Activated T-helper 1 cell treated with anti-CD3 and anti-CD28 coated beads, Interleukin-12 subunit alpha, Interleukin-12 subunit beta, Interleukin-2, Interleukin-4 antibody, amounts not matched to agents 30 ng/mL and 10 ng/mL and 1 ng/mL, durations not matched to agents 14 hours and 24 hours and 36 hours (primary cell): ENCODE measurements at regions not wholly inside any gene's neighbourhood (a gene's known extent, or its start where the extent isn't known, plus 50 kb on each side); places are given as distances from the start of the nearest gene placed in this dataset.
A peak's percentile ranks its signal among the peaks of the same experiment; 100 is the strongest.
"Not testable (repeated sequence)": the region's sequence is repeated elsewhere in the genome, so short reads cannot be mapped to it uniquely, and the experiment has no call there.

Source experiments
- DNase-seq: peaks from one replicate; pipeline ENCODE4 v3.0.0; 2021; ENCODE audit warnings: low spot score
- H3K27ac Mint-ChIP-seq: one replicate; pipeline ENCODE4 v1.8.0; 2021; ENCODE audit warnings: mild to moderate bottlenecking, mixed read lengths
- H3K27me3 Mint-ChIP-seq: one replicate; pipeline ENCODE4 v1.8.0; 2022; ENCODE audit warnings: mild to moderate bottlenecking, moderate library complexity, mixed read lengths; ENCODE audit not compliant: insufficient read depth
- H3K36me3 Mint-ChIP-seq: one replicate; pipeline ENCODE4 v1.8.0; 2021; ENCODE audit warnings: low read depth, mixed read lengths
- H3K4me1 Mint-ChIP-seq: one replicate; pipeline ENCODE4 v1.8.0; 2021; ENCODE audit warnings: low read depth, mixed read lengths
- H3K4me3 Mint-ChIP-seq: one replicate; pipeline ENCODE4 v1.8.0; 2021; ENCODE audit warnings: mild to moderate bottlenecking, moderate library complexity, mixed read lengths
- H3K9me3 Mint-ChIP-seq: one replicate; pipeline ENCODE4 v1.8.0; 2021; ENCODE audit warnings: mixed read lengths
- intact Hi-C: fragments of 100-400 bp; cut with micrococcal nuclease; formaldehyde crosslinking; loops from one replicate; pipeline ENCODE4 v1.15.1; 2024

DNA sequence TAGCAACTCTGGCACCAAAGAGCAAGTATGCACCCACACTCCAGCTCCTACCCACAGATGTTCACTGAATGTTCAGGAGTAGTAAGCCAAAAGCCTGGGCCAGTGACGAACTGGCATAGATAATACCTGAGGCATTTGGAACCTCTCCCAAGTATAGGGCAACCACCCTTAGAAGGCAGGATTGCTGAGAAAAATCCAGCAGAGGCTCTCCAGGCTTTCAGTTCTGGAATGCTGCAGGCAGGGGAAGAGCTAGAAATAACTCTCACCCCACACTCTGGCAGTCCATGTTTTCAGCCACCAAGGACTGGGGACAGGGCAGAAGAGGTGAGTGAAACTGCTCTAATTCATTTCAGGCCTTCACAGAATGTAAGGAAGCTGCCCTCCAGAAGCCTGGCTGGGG, 90.3 kb downstream of the SYT15B start:
- intact Hi-C loops, H3K9me3 Mint-ChIP-seq, H3K4me1 Mint-ChIP-seq, H3K36me3 Mint-ChIP-seq, H3K4me3 Mint-ChIP-seq, H3K27me3 Mint-ChIP-seq, DNase-seq, H3K27ac Mint-ChIP-seq: not testable (repeated sequence)

DNA sequence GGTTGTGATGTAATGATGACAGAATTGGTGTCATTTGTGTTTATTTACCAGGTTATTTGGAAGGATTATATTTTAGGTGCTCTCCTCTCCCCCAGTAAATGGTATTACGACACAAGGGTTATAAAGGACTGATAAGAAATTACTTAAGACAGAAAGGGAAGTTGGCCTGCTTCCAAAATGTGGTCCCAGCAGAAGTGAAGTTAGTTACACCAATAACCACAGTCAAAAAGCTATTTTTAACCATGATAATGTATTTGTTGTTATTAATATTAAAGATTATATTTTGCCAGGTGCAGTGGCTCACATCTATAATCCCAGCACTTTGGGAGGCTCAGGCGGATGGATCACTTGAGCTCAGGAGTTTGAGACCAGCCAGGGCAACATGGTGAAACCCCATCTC, 92.5 kb downstream of the SYT15B start:
- H3K4me1 Mint-ChIP-seq, H3K4me3 Mint-ChIP-seq, H3K9me3 Mint-ChIP-seq, DNase-seq, H3K27me3 Mint-ChIP-seq, H3K36me3 Mint-ChIP-seq, intact Hi-C loops, H3K27ac Mint-ChIP-seq: not testable (repeated sequence)

DNA sequence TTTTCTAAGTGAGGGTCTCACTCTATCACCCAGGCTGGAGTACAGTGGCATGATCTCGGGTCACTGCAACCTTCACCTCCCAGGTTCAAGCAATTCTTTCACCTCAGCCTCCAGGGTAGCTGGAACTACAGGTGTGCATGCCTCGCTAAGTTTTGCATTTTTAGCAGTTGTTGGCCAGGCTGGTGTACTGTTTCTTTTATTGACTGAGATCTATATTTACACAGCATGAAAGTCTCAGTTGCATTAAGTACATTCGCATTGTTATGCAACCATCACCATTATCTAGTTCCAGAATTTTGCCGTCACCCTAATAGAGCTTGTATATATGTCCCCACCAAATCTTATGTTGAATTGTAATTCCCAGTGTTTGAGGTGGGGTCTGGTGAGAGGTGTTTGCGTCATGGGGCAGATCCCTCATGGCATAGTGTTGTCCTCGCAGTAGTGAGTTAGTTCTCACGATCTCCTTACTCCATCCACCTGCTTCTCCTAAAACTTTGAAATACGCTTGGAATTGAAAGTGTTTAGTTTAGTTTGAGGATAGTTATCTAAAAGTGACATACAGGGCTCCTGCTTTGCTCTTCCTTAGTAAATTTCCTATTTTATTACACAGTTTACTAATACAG, 101.3 kb downstream of the SYT15B start:
- H3K4me3 Mint-ChIP-seq, H3K27ac Mint-ChIP-seq, H3K36me3 Mint-ChIP-seq, DNase-seq, H3K4me1 Mint-ChIP-seq, H3K27me3 Mint-ChIP-seq, H3K9me3 Mint-ChIP-seq, intact Hi-C loops: not testable (repeated sequence)

DNA sequence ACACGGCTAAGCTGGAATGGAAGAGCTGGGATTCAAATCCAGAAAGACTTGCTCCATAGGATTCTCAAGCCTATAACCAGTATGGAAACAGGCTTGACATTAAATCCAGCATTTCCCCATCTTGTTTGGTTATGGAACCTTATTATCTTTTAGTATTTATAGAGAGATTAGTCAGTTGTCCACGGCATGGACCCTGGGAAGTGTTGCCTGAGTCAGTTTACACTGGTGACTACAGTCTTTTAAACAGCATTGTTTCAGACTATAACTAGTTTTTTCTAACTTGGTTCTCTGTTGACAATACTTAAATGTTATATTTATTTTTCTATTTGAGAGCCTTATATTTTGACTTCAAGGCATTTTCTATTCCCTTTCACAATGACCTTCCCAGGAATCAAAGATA, 106.7 kb downstream of the SYT15B start:
- DNase-seq, H3K9me3 Mint-ChIP-seq, H3K27ac Mint-ChIP-seq, H3K27me3 Mint-ChIP-seq, H3K4me3 Mint-ChIP-seq, H3K4me1 Mint-ChIP-seq, intact Hi-C loops, H3K36me3 Mint-ChIP-seq: not testable (repeated sequence)

DNA sequence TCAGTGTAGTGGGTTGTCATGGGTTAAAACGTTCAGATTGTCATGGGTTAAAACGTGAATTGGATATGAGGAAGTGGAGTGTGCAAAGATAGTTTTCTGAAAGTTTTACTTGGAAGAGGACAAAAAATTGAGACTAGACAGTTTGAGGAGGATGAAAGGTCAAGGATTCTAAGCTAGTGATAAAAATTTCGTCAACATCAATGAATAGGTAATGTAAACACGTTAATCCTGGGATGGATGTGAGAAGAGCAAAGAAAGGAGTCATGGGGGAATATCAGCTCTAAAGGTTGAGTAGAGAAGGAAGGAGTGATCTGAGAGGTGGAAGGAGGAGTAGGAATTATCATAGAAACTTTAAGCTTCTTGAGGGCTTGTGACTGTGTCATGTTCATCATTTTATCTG, 109.2 kb downstream of the SYT15B start:
- intact Hi-C loops, H3K27me3 Mint-ChIP-seq: not testable (repeated sequence)

DNA sequence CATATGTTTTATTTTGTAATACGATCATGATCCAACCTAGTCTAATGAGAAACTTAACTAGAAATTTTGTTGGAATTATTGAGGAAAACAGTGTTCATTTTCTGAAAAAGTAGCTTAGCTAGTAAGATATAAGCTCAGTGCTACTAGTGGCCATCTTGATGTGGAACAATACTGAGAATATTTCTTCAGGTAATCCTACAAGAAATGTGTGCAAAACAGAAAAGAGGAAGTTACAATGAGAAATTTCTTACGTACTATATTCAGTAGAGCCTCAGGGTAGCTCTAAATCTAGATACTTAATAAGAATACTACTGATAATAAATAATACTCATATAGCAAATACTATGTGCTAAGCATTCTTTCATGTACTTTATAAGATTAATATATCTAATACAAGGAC, 114.8 kb downstream of the SYT15B start:
- H3K4me3 Mint-ChIP-seq, DNase-seq, H3K4me1 Mint-ChIP-seq, H3K36me3 Mint-ChIP-seq, H3K27me3 Mint-ChIP-seq, intact Hi-C loops, H3K27ac Mint-ChIP-seq, H3K9me3 Mint-ChIP-seq: not testable (repeated sequence)

More for the DNA sequence above, 109.2 kb downstream of the SYT15B start:
- not testable (repeated sequence) for H3K4me3 Mint-ChIP-seq, DNase-seq, H3K9me3 Mint-ChIP-seq, H3K36me3 Mint-ChIP-seq, H3K4me1 Mint-ChIP-seq, H3K27ac Mint-ChIP-seq

DNA sequence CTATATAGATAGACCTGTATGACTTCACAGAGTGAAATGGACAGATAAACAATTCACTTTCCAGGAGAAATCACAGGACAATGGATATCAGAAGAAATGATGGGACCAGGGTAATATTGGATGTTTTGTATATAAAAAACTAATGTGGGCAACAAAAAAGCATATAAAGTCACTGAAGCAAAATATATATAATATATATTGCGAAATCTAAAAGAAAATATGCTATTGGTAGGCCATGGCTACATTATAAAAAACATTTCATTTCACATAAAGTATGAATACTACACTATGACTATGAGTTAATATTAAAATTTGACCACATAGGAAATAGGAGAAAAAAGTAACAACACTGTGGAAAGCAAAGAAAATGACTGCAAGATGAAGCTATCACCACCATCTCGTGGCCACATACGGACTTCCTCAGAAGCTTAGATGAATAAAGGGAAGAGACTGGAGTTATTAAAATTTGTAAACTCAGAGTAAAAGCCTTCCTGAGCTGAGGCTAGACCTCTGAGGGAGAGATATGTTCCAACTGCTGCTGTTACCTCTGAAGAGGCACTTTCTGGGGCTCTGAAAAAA, 115.8 kb downstream of the SYT15B start:
- H3K4me3 Mint-ChIP-seq, result not testable (repeated sequence)

DNA sequence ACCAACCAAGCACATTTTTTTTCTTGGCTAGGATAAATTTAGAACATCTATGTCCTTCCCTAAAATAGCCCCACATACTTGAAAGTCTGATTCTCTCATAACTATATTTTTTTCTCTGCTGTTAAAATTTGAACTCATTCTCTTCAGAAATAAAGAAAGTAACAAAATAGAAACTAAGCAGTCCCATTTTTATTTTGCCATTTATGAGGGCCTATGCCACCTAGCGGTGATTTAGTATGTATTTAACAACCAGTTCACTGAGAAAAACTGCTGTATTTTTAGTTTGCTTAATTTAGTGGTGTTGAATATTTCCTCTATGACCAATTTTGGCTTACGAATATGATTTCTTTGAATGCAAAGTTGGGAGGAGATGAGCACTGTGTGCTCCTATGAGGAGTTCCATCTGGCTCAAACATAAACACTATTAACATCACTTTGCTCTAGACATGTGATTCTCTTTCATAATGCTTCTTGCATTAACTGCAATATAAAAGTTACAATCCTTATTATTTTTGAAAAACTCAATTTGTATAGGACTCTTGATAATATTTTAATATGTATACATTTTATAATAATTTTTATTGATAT, 116.6 kb downstream of the SYT15B start:
- H3K9me3 Mint-ChIP-seq, H3K4me1 Mint-ChIP-seq, intact Hi-C loops, H3K36me3 Mint-ChIP-seq, H3K27me3 Mint-ChIP-seq, H3K27ac Mint-ChIP-seq, H3K4me3 Mint-ChIP-seq: not testable (repeated sequence)
- peak; percentile 3 for DNase-seq

More for the DNA sequence above, 115.8 kb downstream of the SYT15B start:
- H3K9me3 Mint-ChIP-seq, H3K27me3 Mint-ChIP-seq, H3K36me3 Mint-ChIP-seq, H3K4me1 Mint-ChIP-seq, H3K27ac Mint-ChIP-seq, DNase-seq, intact Hi-C loops: not testable (repeated sequence)

DNA sequence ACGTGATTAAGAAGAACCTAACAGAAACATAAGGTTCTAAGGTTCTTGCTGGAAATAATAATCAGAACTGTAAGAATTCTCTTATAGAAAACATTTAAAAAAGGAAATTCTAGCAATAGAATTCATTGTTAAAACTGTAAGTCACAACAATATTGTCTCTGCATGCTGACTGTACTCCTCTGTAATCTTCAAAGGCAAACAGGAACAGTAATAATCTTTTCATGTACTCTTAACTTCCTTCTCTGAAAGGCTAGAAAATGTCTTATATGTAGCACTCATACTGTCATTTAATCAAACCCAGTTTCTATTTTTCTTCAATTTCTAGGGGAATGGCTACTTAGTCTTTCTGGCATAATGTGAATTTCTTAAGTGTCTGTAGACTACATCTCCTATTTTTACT, 103.5 kb upstream of the AGAP9 start:
- H3K27me3 Mint-ChIP-seq, H3K4me1 Mint-ChIP-seq, DNase-seq, H3K4me3 Mint-ChIP-seq, H3K9me3 Mint-ChIP-seq, H3K27ac Mint-ChIP-seq, H3K36me3 Mint-ChIP-seq, intact Hi-C loops: not testable (repeated sequence)

DNA sequence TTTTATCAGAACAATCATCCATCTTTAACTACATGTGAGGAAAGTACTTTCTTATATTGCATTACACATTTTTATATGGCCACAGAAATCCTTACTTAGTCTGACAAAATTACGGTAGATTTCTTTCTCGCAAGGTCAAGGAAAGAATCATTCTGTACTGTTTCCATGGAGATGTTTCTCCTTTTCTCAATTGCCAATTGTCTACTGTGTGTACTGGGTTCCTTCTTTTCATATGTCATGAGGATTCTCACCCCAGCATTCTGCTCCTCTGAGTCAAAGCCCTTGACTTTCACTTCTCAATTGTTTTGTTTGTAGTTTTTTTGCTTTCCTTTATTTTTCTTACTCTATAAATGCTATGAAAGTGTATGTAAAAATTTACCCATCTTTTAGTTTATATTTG, 99.3 kb upstream of the AGAP9 start:
- H3K4me3 Mint-ChIP-seq, H3K36me3 Mint-ChIP-seq, H3K4me1 Mint-ChIP-seq, H3K27ac Mint-ChIP-seq, intact Hi-C loops, H3K27me3 Mint-ChIP-seq, DNase-seq, H3K9me3 Mint-ChIP-seq: not testable (repeated sequence)

DNA sequence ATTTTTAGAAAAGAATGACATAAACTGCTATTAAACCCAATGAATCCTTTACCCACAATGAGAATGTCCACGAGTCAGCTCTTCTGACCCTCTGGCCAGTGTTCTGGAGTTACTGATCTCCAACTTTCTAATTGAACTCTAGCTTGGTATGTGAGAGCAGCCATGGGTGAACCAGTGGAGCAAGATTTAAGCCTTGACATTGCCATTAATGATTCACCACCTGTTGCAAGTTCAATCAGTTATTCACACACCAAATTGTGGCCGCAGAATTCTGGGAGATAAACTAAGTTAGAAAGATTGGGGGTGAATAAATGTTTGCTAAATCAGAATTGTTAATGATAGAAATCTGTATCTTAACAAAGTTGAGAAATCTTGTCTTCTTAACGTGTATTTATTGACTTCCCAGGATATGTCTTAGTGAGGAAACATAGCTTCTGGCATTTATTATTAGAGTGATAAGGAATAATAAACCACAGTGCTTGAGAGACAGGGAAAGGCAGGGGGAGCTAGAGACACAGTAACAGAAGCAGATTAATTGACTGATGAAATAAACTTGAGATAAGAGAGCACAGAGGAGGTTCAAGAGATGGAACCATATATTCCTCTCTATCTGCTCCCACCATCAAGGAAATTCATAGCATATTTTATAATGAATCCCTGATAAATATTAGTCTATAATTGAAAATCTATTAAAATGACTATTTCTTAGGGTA, 96.0 kb upstream of the AGAP9 start:
- DNase-seq, H3K4me3 Mint-ChIP-seq, intact Hi-C loops, H3K36me3 Mint-ChIP-seq, H3K27me3 Mint-ChIP-seq, H3K4me1 Mint-ChIP-seq, H3K27ac Mint-ChIP-seq, H3K9me3 Mint-ChIP-seq: not testable (repeated sequence)

DNA sequence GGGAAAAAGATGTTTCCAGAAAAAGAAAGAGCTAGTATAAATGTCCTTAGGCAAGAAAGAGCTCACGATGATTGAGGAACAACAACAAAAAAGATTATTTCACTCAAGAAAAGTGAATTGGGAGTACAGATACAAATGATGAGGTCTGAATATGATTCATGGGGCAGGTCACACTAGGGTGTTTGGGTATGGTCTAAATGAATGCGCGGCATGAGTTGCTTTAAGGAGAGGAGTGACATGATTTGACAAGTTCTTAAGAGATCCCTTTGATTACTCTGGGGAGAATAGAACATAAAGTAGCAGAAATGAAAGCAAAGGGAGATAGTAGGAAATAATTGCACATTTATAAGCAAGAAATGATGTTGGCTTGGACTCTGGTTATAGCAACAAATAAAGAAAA, 85.9 kb upstream of the AGAP9 start:
- DNase-seq, H3K9me3 Mint-ChIP-seq, intact Hi-C loops, H3K36me3 Mint-ChIP-seq, H3K4me3 Mint-ChIP-seq, H3K4me1 Mint-ChIP-seq, H3K27ac Mint-ChIP-seq, H3K27me3 Mint-ChIP-seq: not testable (repeated sequence)
